ENCODE measurements at regions not wholly inside any gene's neighbourhood (a gene's known extent, or its start where the extent isn't known, plus 50 kb on each side); places are given as distances from the start of the nearest gene placed in this dataset.
"Not testable (repeated sequence)": the region's sequence is repeated elsewhere in the genome, so short reads cannot be mapped to it uniquely, and the experiment has no call there.

DNA sequence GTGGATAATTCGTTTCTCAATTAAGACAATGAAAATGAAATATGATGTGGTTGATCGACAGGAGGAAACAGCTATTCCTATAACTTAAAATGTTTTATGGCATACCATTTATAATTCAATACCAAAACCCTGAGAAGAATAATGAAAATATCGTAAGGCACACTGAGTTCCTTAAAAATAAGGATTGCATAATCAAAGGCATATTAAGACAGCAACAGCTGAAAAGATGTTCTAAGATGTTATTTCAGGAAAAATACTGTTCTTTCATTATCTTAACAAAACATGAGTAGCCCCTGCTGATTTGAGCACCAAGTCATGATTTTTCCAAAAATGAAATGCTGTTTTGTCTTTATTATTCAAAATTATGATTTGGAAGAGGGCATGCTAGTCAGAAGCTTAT is 189.4 kb upstream of the ALG10 start:
- no peak overlapping the region for H3K4me3 ChIP-seq
- H3K27ac ChIP-seq: no peak overlapping the region
- ATAC-seq (no peak), DNase-seq (no peak)
- H3K27me3 ChIP-seq: no peaks in the 10 kb centered on the region
- no peaks in the 10 kb centered on the region for H3K36me3 ChIP-seq
- intact Hi-C loops (cut with DNase I): no loop called here
- TF ChIP-seq, protein P1, sequence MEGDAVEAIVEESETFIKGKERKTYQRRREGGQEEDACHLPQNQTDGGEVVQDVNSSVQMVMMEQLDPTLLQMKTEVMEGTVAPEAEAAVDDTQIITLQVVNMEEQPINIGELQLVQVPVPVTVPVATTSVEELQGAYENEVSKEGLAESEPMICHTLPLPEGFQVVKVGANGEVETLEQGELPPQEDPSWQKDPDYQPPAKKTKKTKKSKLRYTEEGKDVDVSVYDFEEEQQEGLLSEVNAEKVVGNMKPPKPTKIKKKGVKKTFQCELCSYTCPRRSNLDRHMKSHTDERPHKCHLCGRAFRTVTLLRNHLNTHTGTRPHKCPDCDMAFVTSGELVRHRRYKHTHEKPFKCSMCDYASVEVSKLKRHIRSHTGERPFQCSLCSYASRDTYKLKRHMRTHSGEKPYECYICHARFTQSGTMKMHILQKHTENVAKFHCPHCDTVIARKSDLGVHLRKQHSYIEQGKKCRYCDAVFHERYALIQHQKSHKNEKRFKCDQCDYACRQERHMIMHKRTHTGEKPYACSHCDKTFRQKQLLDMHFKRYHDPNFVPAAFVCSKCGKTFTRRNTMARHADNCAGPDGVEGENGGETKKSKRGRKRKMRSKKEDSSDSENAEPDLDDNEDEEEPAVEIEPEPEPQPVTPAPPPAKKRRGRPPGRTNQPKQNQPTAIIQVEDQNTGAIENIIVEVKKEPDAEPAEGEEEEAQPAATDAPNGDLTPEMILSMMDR (IDR thresholded peaks at IDR 0.05): no peak
- peaks cover 0 to 5% (median 0%) of the 10 kb centered on the region in 11 donors for H3K9me3 ChIP-seq
- WGBS, 2 donors: 50 to 66% methylated on average over 3 of the region's 3 CpGs
- H3K4me1 ChIP-seq: no peaks in the 10 kb centered on the region

DNA sequence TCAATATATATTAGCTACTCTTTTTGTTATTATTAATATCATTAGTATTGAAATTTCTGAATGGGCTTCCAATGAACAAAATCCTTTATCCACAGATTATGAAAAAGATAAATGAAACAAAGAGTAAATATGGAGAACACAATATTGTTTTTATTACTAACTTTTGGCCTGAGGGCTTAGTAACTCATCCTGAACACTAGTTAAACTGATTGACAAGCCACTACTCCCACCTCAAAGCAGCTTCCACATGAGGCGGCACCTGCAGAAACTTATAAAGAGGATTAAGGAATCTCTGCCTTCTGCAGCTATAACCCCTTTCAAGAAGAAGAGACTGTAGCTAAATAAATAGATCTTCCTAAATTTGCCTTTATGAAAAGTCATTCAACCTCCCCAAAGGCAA is 187.6 kb upstream of the ALG10 start:
- ATAC-seq: no peak
- 87 to 97% methylated on average over 1 of the region's 1 CpG for WGBS, 2 donors
- no peak overlapping the region for H3K27ac ChIP-seq

DNA sequence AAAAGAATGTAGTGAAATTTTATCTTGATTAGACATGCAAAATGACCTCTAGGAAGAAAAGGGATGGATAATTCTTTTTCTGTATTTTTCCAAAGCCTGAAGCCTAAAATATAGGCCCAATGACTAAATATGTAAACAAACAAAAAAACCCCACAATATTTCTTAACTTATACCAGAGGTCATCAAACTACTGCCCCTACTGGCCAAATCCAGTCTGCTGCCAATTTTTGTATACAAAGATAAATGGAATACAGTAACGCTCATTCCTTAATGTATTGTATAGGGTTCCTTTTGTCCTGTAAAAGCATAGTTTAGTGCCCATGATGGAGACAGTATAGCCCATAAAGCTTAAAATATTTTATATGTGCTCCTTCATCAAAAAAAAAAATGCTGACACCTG is 145.7 kb upstream of the ALG10 start:
- DNase-seq: no peak
- WGBS, 2 donors: 47 to 94% methylated on average over 1 of the region's 1 CpG
- intact Hi-C loops (cut with DNase I): no loop called here
- no peak overlapping the region for H3K27ac ChIP-seq
- peaks cover 0 to 44% (median 15%) of the 10 kb centered on the region in 11 donors for H3K9me3 ChIP-seq
- no peaks in the 10 kb centered on the region for H3K36me3 ChIP-seq
- ATAC-seq: no peak
- H3K4me1 ChIP-seq: no peaks in the 10 kb centered on the region
- H3K4me3 ChIP-seq: no peak overlapping the region
- TF ChIP-seq, protein P1 (IDR thresholded peaks at IDR 0.05): no peak
- H3K27me3 ChIP-seq: no peaks in the 10 kb centered on the region

More for the DNA sequence above, 187.6 kb upstream of the ALG10 start:
- DNase-seq: no peak
- intact Hi-C loops (cut with DNase I): no loop called here
- TF ChIP-seq, protein P1 (IDR thresholded peaks at IDR 0.05): no peak
- no peak overlapping the region for H3K4me3 ChIP-seq
- H3K9me3 ChIP-seq: peaks cover 0 to 5% (median 0%) of the 10 kb centered on the region in 11 donors
- no peaks in the 10 kb centered on the region for H3K4me1 ChIP-seq
- no peaks in the 10 kb centered on the region for H3K36me3 ChIP-seq
- H3K27me3 ChIP-seq: no peaks in the 10 kb centered on the region

DNA sequence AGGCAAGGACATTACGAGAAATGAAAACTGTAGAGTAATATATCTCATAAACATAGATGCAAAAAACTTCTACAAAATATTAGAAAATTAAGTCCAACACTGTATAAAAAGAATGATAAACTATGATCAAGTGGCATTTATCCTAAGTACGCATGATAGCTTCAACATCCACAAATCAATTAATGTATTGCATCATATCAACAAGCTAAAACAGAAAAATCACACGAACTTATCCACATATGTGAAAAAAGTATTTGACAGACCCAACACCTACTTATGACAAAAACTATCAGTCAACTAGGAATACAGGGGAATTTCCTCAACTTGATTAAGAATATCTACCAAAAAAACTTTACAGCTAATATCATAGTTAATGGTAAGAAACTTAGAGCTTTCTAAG is 129.9 kb upstream of the ALG10 start:
- intact Hi-C loops (cut with DNase I): no loop called here
- no peak overlapping the region for H3K27ac ChIP-seq
- peaks cover 0 to 15% (median 2%) of the 10 kb centered on the region in 11 donors for H3K9me3 ChIP-seq
- no peak for ATAC-seq
- H3K4me3 ChIP-seq: no peak overlapping the region
- no peaks in the 10 kb centered on the region for H3K27me3 ChIP-seq
- TF ChIP-seq, protein P1 (IDR thresholded peaks at IDR 0.05): no peak
- no peaks in the 10 kb centered on the region for H3K4me1 ChIP-seq
- H3K36me3 ChIP-seq: no peaks in the 10 kb centered on the region
- 76 to 79% methylated on average over 3 of the region's 3 CpGs for WGBS, 2 donors
- DNase-seq: no peak

DNA sequence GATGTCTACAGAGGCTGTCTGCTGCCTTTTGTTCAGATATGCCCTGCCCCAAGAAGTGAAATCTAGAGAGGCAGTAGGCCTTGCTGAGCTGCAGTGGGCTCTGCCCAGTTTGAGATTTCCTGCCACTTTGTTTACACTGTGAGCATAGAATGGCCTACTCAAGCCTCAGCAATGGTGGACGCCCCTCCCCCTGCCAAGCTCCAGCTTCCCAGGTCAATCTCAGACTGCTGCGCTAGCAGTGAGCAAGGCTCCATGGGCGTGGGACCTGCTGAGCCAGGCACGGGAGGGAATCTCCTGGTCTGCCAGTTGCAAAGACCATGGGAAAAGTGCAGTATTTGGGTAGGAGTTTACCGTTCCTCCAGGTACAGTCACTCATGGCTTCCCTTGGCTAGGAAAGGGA is 101.8 kb upstream of the ALG10 start:
- H3K4me3 ChIP-seq; intact Hi-C loops (cut with DNase I); DNase-seq; H3K4me1 ChIP-seq; H3K36me3 ChIP-seq; H3K27me3 ChIP-seq; H3K27ac ChIP-seq; ATAC-seq: not testable (repeated sequence)
- peaks cover 0 to 39% (median 6%) of the 10 kb centered on the region in 11 donors for H3K9me3 ChIP-seq
- WGBS, 2 donors: 75 to 76% methylated on average over 5 of the region's 5 CpGs

Data from heart right ventricle (tissue), 16 donors.